Islet precursor cell (in vitro differentiated cells): ENCODE measurements at regions not wholly inside any gene's neighbourhood (a gene's known extent, or its start where the extent isn't known, plus 50 kb on each side); places are given as distances from the start of the nearest gene placed in this dataset.

Source experiments
- DNase-seq: peaks from one replicate; pipeline ENCODE4 v3.0.0-alpha.2; 2018

DNA sequence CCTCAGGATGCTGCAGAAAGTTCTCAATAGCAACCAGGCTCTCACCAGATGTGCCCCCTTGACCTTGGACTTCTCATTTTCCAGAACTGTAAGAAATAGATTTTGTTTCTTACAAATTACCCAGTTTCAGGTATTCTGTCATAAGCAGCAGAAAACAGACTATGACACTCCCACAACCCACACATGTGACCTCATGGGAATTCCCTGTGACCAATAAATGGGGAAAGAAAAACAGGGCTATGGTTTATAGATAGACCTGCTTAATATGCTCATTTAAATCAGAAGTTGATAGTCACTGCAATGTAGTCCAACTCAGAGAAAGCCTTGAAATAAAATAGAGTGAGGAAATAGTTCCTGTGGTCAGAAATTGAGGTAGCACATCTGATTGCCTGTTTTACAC lies 380.9 kb upstream of the PTBP2 start:
- DNase-seq, result no peak

DNA sequence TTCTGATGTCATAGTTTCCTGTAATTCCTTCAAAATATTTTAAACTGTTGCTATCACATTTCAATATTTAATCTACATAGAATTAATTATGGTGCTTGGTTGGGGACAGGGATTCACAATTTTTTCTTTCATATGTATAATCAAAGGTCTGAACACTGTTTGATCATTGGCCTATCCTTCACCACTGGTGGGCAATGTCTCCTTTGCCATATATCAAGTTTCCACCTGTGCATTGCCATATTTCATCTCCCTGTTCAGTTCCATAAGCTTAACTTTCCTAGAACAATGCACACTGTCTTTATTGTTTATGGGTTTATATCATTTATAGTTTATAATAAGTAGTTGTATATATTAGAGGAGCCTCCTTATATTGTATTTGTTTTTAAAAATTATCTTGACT lies 374.9 kb upstream of the PTBP2 start:
- no peak for DNase-seq

DNA sequence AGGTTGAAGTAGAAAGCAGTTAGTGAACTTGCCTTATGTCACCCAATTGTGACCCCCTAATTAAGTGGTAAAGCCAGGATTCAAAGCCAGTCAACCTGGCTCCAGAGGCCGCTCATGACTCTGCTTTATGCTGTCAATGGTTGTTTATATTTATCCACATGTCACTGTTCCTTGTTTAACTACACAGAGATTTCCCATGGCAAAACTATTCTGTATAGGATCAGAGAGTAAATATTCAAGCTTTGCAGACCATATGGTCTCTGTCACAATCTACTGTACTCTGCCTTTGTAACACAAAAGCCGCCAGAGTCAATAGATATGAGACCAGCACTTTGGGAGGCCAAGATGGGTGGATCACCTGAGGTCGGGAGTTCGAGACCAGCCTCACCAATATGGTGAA lies 371.7 kb upstream of the PTBP2 start:
- no peak for DNase-seq

DNA sequence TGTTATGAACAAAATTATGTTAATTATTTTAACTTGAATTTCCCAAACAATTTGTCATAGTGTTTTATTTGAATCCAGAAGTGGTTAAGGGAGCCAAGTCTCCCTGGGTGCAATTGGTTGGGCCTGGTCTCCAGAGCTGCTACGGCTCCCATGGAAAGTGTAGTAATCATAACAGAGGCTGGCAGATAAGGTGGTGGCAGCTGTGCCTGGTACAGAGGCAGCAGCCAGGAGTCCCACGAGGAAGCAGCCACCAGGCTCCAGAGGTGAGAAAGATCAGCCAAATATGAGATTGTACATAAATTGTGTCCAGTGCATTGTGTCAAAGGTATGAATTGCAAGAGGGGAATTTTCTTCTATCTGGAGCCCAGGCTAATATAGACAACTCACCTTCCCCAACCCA lies 368.9 kb upstream of the PTBP2 start:
- no peak for DNase-seq

DNA sequence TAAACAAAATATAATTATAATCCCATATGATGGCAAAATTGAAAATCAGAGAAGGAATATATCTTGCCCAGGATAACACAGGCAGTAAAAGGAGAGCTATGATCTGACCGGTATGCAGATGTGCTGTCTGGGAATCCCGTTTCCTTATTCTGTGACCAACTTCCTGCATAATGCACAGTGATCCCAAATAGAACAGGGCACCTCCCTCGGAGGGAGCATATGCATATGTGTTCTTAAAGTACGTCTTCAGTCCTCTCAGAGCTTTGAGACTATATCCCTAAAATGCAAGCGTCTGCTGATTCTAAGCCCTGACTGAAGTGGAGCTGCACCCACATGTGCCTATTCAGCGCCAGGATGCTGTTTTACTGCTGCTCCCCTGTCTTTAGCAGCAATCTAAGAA lies 366.1 kb upstream of the PTBP2 start:
- no peak for DNase-seq

DNA sequence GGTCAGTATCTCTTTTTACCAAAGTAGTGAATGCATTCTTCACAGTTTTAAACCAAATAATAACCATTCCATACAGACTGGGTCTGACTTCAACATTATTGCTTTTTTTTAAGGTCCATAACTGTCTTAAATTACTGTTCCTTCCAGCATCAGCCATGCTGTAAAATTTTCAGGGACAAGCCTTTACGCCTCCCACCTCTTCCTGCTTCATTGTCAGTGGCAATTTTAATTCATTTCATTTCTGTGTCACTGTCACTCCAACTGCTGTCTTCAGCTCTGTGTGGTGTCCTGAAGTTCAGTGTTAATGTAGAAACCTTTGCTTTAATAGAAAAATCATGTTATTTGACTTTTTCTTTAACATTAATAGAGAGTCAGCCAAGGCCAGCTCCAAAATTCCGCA lies 365.6 kb upstream of the PTBP2 start:
- DNase-seq, result no peak

DNA sequence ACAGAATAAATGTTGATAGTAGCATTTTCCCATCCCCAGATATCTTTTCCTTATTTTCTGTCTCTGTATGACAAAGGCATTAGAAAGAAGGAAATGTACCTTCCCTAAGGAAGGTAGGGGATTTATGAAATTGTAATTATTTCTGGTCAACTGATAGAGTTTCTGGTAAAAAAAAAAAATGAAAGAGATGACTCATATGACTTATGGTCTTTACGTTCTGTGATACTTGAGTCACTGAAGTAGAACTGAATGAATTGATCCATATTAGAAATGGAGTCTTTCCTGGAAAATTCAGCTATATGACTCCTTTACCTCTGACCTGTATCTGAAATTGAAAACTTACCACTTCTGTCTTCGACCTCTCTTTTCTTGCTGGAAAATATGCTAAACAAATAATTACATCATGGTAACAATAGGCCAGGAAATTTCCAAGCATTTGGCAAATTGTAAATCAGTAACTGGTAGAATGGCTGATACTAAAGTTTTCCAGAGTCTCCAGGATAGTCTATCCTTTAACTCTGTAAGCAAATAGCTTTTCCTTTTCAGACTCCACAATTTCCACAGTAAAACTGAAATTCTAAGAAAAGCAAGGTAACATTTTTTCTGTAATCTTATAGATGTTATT lies 364.3 kb upstream of the PTBP2 start:
- DNase-seq, result no peak

DNA sequence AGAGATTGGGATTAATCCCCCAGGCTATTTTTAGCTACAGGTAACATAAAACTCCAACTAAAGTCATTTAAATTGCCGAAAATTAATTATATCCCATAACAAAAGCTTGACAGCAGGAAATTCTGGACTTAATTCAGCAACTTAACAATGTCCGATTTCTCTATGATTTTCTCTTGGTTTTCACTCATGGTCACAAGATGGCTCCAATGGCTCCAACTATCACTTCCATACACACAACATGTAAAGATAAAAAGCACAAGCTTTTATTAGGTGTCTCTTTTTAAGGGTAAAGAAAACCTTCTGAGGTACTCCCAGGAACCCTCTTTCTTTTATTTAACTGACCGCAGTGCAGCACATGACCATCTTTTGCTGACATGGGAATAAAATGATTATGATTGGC lies 363.5 kb upstream of the PTBP2 start:
- no peak for DNase-seq

DNA sequence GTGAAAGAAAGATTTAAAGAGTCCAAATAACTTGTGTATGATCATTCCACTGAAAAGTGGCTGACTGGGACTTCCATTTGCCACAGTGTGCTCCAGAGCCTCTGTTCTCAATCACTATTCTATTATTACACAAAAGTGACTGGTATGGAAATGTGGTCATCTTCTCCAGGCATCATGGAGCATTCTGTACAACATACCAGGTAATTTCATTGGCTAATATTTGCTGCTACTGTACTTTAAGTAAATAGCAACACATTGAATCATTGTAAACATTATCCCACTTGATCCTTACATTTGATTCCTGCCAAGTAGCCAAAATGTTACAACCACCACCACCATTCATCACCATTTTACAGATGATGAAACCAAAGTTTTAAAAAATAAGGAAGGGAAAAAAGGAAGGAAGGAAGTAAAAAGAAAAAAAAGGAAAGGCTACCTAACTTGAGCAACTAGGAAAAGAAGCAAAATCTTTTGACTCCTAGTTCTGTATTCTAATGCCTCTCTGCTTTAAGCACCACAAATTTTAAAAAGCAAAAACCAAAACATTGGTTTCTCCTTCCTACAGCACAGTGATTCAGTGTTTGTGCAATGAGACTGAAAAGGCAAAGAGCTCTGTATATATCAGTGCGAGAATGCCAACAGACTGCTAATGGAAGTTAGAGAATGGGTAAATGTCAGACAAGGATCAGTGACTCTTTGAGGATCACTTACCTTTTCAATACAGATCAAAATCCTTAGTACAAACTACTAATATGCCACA lies 361.4 kb upstream of the PTBP2 start:
- DNase-seq, result no peak

DNA sequence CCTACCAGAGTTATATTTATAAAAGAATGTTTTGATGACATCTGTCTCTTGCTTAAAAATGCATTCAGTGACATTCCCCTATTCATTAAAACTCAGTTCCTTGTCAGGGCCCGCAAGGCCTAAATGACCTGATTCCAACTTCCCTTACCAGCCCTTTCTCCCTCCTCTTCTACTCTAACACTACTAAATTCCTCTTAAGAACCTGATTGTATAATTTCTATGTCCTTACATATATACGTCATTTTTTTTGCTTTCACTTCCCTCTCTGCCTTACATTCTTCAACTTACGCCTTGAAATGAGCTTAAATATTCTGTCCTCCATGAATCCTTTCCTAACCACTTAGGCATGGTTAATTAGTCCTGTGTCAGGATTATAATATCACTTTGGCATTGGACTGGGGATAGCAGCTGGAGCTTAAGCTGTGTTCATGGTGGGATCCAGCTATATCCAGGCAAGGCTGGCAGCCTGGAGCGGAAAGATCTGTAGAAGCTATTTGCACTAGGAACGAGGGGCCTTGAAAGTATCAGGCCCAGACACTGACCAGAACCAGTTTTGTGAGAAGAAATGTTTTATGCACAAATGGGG lies 360.2 kb upstream of the PTBP2 start:
- no peak for DNase-seq

DNA sequence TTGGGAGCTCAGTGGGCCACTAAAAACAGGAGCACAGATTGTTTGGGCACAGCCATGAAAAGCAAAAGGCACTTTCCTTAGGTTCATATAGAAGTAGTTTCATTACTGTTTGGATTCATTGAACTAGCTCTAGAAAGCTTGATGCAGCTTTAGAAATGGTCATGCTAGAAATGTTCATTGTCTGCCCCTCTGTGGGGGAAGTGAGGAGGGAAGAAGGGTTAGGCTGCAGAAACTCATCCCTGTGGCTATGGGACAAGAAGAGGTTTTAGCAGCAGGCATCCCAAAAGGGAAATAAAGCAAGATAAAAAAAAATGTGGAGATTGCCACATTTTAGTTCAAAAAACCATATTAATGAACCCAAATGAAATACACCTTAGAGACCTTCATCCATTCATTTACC lies 359.6 kb upstream of the PTBP2 start:
- DNase-seq, result no peak

DNA sequence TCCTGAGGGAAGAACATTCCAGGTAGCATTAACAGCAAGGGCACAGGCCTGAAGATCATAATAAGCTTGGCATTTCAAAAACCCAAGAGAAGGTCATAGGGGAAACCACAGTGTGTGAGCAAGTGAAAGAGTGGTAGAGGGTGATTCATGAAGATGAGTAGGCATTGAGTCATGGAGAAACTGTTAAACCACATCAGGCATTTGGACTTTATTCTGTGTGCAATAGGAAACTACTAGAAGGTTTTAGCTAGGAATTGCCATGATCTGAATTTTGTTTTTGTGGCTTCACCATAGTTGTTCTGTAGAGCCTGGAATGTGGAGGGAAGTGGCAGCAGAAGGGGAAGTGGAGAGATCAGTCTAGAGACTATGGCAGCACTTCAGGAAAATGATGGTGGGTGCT lies 359.0 kb upstream of the PTBP2 start:
- peak; percentile 65 for DNase-seq

DNA sequence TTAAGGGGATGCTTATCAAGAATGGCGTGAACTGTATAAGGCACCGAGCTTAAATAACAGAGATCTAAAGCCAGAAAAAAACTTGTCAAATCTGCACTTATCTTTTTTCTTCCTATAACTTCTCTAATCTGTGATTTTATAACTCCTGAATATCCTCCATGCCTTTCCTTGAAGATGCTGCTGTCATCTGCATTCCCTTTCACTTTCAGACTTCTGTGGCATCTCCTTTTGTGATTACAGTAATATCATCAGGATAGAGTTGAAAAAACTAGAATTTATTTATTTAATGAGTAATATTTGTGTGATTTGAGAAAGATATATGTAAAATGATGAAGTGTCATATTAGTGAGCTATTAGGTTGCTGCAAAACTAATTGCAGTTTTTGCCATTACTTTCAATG lies 357.8 kb upstream of the PTBP2 start:
- DNase-seq, result no peak

DNA sequence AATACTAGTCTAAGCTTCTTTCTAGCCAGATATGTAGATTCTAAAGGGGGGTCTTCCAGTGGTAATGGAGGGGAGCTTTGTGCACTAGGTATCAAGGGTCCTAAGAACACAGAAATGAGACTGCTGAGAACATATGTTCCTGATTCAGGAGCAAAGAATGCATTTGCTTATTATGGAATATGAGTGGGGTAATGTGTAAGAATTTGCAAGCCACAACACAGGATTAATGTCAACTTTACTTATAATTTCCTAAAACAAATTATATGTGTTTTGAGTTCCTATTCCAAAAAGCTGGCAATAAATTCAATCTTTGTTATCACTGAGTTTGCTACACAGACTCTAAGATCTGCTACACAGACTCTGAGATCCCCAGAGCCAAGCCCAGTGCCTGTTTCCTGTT lies 357.0 kb upstream of the PTBP2 start:
- no peak for DNase-seq

DNA sequence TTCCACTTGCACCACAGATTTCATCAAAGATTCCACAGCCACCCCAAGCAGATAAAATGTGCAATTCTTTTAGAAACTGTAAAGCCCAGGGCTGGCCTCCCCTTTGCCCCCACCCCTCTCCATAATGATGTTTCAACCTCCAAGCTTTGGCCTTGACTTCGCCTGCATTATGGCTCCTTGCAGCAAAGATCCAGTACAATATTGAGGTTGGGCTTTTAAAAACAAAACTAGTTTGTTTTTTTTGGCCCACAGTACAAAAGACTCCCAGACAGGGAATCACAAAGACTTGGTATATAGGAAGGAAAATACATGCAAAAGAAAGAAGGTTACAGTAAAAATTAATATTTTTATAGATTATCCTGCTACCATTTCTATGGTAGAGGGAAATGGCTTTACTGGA lies 356.5 kb upstream of the PTBP2 start:
- no peak for DNase-seq

DNA sequence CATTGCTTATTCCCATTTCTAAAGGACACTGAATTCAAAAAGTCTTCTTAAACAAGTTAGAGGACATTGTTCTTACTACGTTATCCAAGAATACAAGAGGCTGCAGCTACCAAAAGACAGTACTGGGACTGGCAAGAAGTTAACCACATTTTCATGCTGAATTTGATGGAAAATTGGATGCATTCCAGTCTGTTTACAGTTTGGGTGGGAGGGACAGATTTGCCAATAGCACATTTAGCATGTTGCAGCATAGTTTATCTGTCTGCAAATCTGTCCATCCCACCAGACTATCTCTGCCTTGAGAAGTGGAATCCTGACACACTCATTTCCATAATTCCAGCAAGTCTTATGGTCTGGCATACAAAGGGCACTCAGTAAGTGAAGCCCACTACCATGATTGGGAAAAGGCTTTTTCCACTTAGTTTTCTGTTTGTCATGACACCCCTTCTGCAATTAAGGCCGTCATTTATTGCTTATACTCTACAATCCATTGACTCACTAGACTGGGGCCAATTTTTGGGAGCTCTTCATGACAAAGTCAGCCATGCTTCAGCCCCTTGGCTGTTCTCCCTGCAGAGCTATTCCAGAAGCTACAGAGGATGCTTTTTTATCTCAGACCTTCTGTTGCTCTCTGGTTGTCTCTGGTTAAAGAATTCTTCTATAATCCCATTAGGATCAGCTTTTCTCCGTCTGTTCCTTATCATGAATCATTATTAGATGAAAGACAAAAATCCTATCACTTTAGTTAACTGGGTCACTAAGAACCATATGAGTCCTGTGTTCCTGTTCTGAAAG lies 355.8 kb upstream of the PTBP2 start:
- DNase-seq, result no peak

DNA sequence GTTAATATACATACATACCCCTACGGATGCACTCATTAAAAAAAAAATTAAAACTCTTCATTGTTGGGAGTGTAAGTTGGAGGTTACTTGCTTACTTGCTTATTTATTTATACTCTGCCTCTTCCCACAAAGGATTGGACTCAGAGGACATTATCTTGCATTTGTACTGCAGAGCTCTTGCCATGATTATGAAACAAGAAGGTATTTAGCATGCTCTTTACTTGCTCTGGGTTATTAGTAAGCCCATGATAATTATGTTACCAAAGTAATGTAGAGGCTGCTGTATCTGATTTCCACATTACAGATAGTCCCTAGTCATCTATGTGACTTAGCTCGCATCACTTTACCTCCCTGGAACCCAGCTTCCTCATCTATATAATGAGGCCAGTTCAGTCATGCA lies 355.1 kb upstream of the PTBP2 start:
- no peak for DNase-seq

DNA sequence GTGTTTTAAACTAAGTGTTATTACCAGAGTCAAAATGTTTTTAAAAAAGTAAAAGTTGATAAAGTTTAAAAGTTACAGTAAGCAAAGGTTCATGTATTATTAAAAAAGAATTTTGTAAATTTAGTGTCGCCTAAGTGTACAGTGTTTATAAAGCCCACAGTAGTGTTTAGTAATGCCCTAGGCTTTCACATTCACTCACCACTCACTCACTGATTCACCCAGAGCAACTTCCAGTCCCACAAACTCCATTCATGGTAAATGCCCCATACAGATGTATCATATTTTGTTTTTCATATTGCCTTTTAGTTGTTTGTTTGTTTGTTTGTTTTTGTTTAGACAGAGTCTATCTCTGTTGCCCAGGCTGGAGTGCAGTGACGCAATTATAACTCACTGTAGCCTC lies 353.8 kb upstream of the PTBP2 start:
- no peak for DNase-seq

DNA sequence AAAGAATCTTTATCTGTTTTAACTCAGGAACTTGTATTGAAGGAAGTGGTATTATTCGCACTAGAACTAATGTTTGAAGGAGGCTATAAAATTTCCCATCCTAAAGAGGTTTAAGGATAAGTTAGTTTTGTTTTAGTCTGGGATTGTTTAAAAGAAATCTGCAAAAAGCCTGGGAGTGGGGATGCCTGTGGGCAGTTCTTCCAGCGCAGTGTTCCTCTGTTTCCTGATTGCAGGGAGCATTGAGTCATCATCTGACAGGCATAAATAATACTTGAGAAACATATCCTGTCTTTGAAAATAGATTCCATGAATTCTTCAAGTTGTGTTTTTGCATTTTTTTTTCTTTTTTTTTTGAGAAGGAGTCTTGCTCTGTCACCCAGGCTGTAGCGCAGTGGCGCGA lies 350.8 kb upstream of the PTBP2 start:
- DNase-seq, result no peak

DNA sequence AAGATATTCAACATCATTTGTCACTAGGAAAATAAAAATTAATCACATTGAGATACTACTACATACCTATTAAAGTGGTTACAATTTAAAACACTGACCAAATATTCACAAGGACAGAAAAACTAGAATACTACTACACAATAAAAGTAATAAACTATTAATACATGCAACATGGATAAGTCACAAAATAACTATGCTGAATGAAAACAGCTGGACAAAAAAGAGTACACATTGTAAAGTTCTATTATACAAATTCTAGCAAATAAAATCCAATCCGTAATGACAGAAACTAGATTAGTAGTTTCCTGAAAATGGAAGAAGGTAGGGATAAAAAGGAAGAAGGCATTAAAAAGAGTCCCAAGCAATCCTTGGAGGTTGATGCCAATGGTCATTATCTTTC lies 348.7 kb upstream of the PTBP2 start:
- no peak for DNase-seq

DNA sequence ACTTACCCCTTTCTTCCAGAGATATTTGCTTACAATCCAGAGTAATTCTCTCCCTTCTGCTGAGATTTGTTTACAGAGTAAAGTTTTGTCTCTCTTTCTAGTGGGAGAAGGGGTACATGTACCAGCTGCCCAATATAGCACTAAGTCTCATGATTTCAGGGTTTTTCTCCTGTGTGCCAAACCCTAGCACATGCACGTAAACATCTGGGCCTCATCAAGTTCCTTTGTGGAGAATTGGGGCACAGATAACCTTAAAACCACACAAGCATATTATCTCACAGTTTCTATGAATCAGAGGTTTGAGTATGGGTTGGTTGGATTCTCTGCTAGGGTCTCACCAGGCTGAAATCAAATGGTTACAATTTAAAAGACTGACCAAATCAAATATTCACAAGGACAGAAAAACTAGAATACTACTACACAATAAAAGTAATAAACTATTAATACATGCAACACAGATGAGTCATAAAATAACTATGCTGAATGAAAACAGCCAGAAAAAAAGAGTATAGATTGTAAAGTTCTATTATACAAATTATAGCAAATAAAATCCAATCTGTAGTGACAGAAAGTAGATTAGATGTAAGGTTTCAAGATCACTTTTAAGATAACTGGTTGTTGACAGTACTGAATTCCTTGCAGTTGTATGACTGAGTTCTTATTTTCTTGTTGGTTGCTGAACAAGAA lies 347.4 kb upstream of the PTBP2 start:
- DNase-seq, result no peak

DNA sequence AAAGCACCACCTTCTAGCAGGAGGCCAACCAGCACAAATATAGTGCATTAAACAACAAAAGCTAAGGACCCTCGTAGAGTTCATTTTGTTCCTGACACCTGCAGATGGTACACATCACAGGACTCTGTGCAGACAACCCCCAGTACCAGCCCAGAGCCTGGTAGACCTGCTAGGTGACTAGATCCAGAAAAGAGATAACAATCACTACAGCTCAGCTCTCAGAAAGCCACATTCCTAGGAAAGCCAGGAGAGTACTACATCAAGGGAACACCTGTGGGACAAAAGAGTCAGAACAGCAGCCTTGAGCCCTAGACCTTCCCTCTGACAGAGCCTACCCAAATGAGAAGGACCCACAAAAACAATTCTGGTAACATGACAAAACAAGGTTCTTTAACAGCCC lies 344.7 kb upstream of the PTBP2 start:
- peak; percentile 61 for DNase-seq

DNA sequence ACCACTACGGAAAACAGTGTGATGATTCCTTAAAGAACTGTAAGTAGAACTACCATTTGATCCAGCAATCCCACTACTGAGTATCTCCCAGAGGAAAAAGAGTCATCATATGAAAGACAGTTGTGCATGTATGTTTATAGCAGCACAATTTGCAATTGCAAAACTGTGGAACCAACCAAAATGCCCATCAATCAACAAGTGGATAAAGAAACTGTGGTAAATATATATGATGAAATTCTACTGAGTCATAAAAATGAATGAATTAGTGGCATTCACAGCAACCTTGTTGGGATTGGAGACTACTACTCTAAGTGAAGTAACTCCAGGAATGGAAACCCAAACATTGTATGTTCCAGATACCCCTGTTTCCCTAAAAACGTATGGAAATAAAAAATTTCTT lies 337.0 kb upstream of the PTBP2 start:
- DNase-seq, result no peak
